Pulmonary artery endothelial cell (primary cell): ENCODE measurements at regions not wholly inside any gene's neighbourhood (a gene's known extent, or its start where the extent isn't known, plus 50 kb on each side); places are given as distances from the start of the nearest gene placed in this dataset.

Experiments
- DNase-seq: peaks from one replicate; pipeline ENCODE4 v3.0.0-alpha.2; 2011; ENCODE audit warnings: low read depth, low spot score

GRCh38 chr13:84393981-84394625 is 511.8 kb upstream of the SLITRK1 start:
- DNase-seq, result no peak

GRCh38 chr13:84380866-84381265 is 498.6 kb upstream of the SLITRK1 start:
- no peak for DNase-seq

- no peak for DNase-seq
Measured at GRCh38 chr13:84377106-84377505, 494.8 kb upstream of the SLITRK1 start.

GRCh38 chr13:84366506-84366905 is 484.2 kb upstream of the SLITRK1 start:
- no peak for DNase-seq

- no peak for DNase-seq
Measured at GRCh38 chr13:84362777-84363176, 480.5 kb upstream of the SLITRK1 start.

- no peak for DNase-seq
Measured at GRCh38 chr13:84360822-84361221, 478.5 kb upstream of the SLITRK1 start.

GRCh38 chr13:84358601-84359000 is 476.3 kb upstream of the SLITRK1 start:
- no peak for DNase-seq

GRCh38 chr13:84352946-84353345 is 470.7 kb upstream of the SLITRK1 start:
- no peak for DNase-seq

GRCh38 chr13:84339456-84339855 is 457.2 kb upstream of the SLITRK1 start:
- no peak for DNase-seq

- no peak for DNase-seq
Measured at GRCh38 chr13:84332346-84332745, 450.1 kb upstream of the SLITRK1 start.

GRCh38 chr13:84315527-84315926 is 433.3 kb upstream of the SLITRK1 start:
- no peak for DNase-seq

GRCh38 chr13:84303035-84303434 is 420.8 kb upstream of the SLITRK1 start:
- no peak for DNase-seq

GRCh38 chr13:84297251-84297650 is 415.0 kb upstream of the SLITRK1 start:
- no peak for DNase-seq

- DNase-seq, result no peak
Measured at GRCh38 chr13:84296401-84296800, 414.1 kb upstream of the SLITRK1 start.

- DNase-seq, result no peak
Measured at GRCh38 chr13:84294576-84294975, 412.3 kb upstream of the SLITRK1 start.

- DNase-seq, result no peak
Measured at GRCh38 chr13:84290386-84290785, 408.1 kb upstream of the SLITRK1 start.

GRCh38 chr13:84279166-84279565 is 396.9 kb upstream of the SLITRK1 start:
- no peak for DNase-seq

- no peak for DNase-seq
Measured at GRCh38 chr13:84272877-84273562, 390.7 kb upstream of the SLITRK1 start.

GRCh38 chr13:84265257-84265764 is 383.0 kb upstream of the SLITRK1 start:
- no peak for DNase-seq

- DNase-seq, result no peak
Measured at GRCh38 chr13:84263354-84264069, 381.2 kb upstream of the SLITRK1 start.

- DNase-seq, result no peak
Measured at GRCh38 chr13:84255226-84255797, 373.0 kb upstream of the SLITRK1 start.

- DNase-seq, result no peak
Measured at GRCh38 chr13:84249463-84249862, 367.2 kb upstream of the SLITRK1 start.
